Endothelial cell (in vitro differentiated cells): ENCODE measurements at regions not wholly inside any gene's neighbourhood (a gene's known extent, or its start where the extent isn't known, plus 50 kb on each side); places are given as distances from the start of the nearest gene placed in this dataset.

Experiments
- DNase-seq: peaks from one replicate; pipeline ENCODE4 v3.0.0; 2021; ENCODE audit warnings: low spot score
- H3K27ac Mint-ChIP-seq: one replicate; pipeline ENCODE4 v1.8.0; 2021; ENCODE audit warnings: mixed read lengths, inconsistent platforms; ENCODE audit not compliant: unreplicated experiment
- H3K27me3 Mint-ChIP-seq: one replicate; pipeline ENCODE4 v1.8.0; 2021; ENCODE audit warnings: mild to moderate bottlenecking, moderate library complexity, mixed read lengths, inconsistent platforms; ENCODE audit not compliant: unreplicated experiment
- H3K36me3 Mint-ChIP-seq: one replicate; pipeline ENCODE4 v1.8.0; 2021; ENCODE audit warnings: mild to moderate bottlenecking, low read depth, mixed read lengths, inconsistent platforms; ENCODE audit not compliant: unreplicated experiment
- H3K4me1 Mint-ChIP-seq: one replicate; pipeline ENCODE4 v1.8.0; 2021; ENCODE audit warnings: mild to moderate bottlenecking, mixed read lengths, inconsistent platforms; ENCODE audit not compliant: unreplicated experiment
- H3K4me3 Mint-ChIP-seq: one replicate; pipeline ENCODE4 v1.8.0; 2021; ENCODE audit warnings: mild to moderate bottlenecking, mixed read lengths, inconsistent platforms; ENCODE audit not compliant: unreplicated experiment
- H3K9me3 Mint-ChIP-seq: one replicate; pipeline ENCODE4 v1.8.0; 2021; ENCODE audit warnings: mixed read lengths, inconsistent platforms; ENCODE audit not compliant: unreplicated experiment
- CTCF ChIP-seq: fragments of 200-600 bp; sonication (generic); IDR thresholded peaks from one replicate; pipeline ENCODE4 v1.5.0; 2021; ENCODE audit warnings: antibody characterized with exemption; ENCODE audit not compliant: unreplicated experiment

GRCh38 chr1:93740157-93740556, 58.5 kb upstream of the BCAR3 start:
- H3K4me1 Mint-ChIP-seq: peaks cover 2% of the 10 kb centered on the region
- no peaks in the 10 kb centered on the region for H3K9me3 Mint-ChIP-seq
- H3K27me3 Mint-ChIP-seq: peaks cover 5% of the 10 kb centered on the region
- H3K4me3 Mint-ChIP-seq: no peak overlapping the region
- no peak overlapping the region for H3K27ac Mint-ChIP-seq
- DNase-seq: no peak
- peaks cover 4% of the 10 kb centered on the region for H3K36me3 Mint-ChIP-seq
- no peak for TF ChIP-seq CTCF

GRCh38 chr1:93739472-93739871, 57.8 kb upstream of the BCAR3 start:
- H3K4me1 Mint-ChIP-seq: peaks cover 2% of the 10 kb centered on the region
- H3K9me3 Mint-ChIP-seq: no peaks in the 10 kb centered on the region
- H3K27me3 Mint-ChIP-seq: peaks cover 5% of the 10 kb centered on the region
- peaks cover 4% of the 10 kb centered on the region for H3K36me3 Mint-ChIP-seq
- TF ChIP-seq CTCF: no peak
- H3K27ac Mint-ChIP-seq: no peak overlapping the region
- no peak overlapping the region for H3K4me3 Mint-ChIP-seq
- no peak for DNase-seq

DNA sequence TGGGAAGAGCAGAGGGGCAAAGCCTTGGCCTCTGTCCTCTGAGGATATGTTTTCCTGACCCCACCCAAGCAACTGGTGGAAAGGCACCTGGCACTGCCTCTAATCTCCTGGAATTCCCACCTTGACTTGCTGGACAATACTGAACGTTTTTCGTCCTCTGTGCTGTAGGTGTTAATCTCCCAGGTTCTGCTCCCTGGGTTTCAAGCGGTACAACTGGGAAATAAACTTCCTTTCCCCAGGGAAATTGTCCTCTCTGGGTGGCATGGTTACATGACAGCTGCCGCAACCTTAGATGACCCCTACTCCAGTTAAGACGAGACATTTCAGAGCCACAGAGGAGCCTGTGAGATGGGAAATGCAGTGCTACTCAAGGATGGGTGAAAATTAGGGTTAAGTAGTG, 57.3 kb upstream of the BCAR3 start:
- Mint-ChIP-seq H3K4me3 (no peak overlapping the region), H3K4me1 (peaks cover 2% of the 10 kb centered on the region), H3K36me3 (peaks cover 4% of the 10 kb centered on the region), H3K27ac (no peak overlapping the region), H3K9me3 (no peaks in the 10 kb centered on the region), H3K27me3 (peaks cover 6% of the 10 kb centered on the region)
- no peak for DNase-seq
- TF ChIP-seq CTCF: no peak

DNA sequence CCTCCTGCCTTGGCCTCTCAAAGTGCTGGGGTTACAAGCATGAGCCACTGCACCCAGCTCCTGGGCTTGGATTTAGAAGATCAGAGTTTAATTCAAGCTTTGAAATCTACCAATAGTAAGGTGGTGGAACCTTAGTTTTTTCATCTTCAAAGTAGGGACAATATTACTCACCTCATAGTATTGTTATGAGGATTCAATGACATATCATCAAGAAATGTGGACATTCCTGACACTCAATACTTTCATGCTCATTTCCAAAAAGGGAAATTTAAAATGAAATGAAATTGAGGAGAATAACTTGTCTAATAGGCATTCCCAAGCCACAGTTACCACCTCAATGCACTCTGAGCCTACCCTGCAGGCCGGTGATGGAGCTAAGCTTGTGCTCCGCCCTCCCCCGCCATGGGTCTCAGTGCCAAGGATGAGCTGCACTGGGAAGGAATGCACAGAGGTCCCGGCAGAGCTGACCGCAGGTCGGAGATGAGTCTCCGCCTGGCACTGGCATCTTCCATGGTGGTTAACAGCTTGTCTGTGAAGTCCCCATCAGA, 56.5 kb upstream of the BCAR3 start:
- TF ChIP-seq CTCF: no peak
- Mint-ChIP-seq H3K4me1 (peaks cover 2% of the 10 kb centered on the region), H3K27ac (no peak overlapping the region), H3K36me3 (peaks cover 4% of the 10 kb centered on the region), H3K4me3 (no peak overlapping the region), H3K9me3 (no peaks in the 10 kb centered on the region), H3K27me3 (peaks cover 6% of the 10 kb centered on the region)
- DNase-seq: no peak

GRCh38 chr1:93735722-93736121, 54.1 kb upstream of the BCAR3 start:
- no peak overlapping the region for H3K27ac Mint-ChIP-seq
- no peaks in the 10 kb centered on the region for H3K9me3 Mint-ChIP-seq
- H3K4me3 Mint-ChIP-seq: no peak overlapping the region
- H3K27me3 Mint-ChIP-seq: peaks cover 8% of the 10 kb centered on the region
- peaks cover 5% of the 10 kb centered on the region for H3K4me1 Mint-ChIP-seq
- no peak for DNase-seq
- TF ChIP-seq CTCF: no peak
- H3K36me3 Mint-ChIP-seq: peaks cover 4% of the 10 kb centered on the region
